Pons (tissue), 1 donor: ENCODE measurements at regions not wholly inside any gene's neighbourhood (a gene's known extent, or its start where the extent isn't known, plus 50 kb on each side); places are given as distances from the start of the nearest gene placed in this dataset.

Experiments used
- DNase-seq: peaks from one replicate; pipeline ENCODE4 v3.0.0-alpha.2; 2016; ENCODE audit warnings: low spot score

DNA sequence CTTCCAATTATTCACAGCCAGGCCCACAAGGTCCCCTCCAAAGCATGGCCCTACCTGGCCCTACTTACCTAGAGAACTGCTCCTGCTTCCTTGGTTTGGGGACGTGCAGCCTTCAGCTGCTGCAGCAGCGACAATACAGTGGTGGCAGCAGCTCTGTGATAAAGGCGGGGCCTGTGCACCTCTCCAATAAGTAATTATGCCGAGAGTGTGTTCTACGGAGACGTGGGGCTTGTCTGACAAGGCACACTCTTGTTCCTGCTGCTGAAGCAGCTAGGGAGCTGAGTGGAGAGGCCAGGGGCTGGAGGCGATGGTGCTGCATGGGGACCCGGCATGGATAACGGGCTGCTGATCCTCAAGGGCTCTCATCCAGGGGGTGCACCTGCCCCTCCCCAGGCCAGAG is 98.0 kb upstream of the THY1 start:
- no peak for DNase-seq

DNA sequence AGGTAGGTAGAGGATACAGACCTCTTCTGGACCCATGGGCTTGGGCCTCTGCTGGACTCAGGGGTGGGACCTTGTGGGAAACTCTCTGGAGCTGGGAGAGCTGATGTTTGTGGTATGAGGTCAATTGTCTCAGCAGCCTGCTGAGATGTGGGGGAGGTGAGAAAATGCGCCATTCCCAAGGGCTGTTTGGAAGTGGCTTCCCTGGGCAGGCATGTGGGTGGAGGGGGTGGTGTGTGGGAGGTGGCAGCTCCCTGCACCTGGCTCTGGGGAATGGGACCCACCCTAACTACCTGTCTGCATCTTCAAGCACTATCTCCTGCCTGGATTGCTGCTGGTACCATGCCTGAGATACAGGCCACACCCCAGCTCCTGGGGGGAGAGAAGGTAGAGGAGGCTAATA is 97.4 kb upstream of the THY1 start:
- DNase-seq, result no peak

DNA sequence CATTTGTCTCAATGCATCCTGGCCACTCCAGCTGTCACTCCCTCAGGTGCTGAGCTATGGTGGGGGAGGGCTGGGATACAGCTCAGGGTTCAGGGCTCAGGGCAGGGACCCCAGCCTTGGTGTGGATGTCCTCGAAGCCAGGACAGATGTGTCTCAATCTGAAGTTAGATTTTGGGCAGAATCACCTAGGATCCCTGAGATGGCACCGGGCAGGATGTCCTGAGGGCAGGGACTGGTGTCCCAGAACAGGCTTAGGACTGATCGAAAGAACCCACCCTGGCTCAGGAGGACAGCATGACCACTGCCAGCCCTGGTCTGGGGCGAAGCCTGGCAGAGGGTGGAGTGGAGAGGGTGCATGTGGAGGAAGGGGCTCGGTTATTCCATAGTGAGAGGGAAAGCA is 96.8 kb upstream of the THY1 start:
- DNase-seq, result no peak

DNA sequence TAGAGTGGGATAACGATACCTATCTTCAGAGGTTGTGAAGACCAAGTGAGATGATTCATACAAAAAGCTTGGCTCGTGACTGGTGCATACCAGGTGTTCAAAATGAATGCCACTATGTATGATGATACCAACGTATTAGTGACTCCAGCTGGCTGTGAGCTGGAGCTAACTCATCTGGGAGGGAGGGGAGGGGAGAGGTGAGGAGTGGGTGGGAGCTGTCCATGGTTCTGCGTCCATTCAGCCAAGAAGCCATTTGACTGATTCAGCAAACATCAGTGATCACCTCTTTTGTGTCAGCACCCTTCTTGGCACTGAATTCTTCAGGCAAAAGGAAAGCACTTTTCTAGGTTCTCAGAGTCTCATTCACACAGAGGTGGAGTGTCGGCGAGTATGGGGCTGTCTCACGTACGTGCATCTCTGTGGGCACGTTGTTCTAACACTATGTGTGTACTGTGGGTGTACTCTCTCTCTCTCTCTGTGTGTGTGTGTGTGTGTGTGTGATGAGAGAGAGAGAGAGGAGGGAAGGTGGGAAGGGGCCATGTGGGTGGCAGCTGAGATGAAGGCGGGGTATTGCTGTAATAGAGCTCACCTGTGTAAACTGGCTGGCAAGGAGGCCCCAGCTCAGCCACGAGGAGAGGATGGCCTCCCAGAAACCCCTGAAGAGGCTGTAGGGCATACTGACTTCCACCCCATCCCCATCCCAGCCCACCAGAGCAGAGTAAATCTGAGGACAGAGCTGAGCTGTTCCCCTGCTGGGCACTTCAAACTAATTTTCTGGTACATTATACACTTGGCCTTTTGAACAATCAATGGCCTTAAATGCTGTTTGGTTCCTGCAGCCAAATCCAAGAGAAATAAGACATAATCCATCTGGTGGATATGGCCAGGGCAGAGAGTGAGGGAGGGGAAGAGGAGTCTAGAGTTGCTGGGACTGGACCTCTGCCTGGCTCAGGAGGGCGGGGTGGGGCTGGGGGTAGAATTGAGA is 96.1 kb upstream of the THY1 start:
- DNase-seq, result no peak

DNA sequence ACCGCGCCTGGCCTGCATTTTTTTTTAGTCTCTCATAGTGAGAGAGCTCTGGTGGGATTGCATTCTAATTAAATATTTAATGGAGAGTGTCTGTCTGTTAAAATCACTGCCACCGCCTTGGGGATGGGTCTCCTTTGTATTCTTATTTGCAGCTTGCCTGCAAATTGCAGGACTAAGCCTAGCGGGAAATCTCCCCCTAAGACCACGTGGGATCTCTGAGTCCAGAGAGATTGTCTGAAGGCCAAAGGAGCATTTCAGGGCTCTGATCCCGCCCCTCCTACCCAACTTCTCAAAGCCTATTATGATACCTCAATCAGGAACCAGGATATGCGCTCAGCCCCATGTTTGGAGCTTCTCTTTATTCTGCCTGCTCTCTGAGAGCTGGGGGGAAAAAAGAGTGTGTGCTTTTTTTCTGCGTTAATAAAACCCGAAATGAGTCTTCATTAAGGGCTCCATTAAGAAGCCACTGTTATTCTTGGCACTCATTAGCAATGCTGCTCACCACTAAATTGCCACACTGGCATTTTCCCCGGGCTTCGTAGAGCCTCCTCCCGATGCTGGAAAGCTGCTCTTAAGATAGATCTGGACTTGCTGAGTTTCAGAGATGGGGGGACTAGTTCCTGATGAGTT is 92.9 kb upstream of the THY1 start:
- no peak for DNase-seq

DNA sequence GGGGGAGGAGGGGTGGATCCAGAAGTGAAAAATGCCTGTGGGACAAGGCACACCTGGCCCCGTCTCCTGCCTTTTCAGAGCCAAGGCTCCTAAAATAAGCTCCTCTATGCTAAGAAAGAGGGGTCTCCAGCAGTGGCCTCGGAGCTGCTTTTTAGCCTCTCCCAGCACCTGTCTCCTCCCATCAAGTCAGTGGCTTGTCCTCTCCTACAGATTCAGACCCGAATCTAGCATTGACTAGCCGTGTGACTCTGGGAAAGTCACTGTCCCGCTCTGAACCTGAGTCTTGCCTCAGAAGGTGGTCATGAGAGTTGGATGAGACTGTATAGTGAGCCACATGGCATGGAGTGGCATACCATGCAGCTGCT is 90.8 kb upstream of the THY1 start:
- DNase-seq, result no peak

DNA sequence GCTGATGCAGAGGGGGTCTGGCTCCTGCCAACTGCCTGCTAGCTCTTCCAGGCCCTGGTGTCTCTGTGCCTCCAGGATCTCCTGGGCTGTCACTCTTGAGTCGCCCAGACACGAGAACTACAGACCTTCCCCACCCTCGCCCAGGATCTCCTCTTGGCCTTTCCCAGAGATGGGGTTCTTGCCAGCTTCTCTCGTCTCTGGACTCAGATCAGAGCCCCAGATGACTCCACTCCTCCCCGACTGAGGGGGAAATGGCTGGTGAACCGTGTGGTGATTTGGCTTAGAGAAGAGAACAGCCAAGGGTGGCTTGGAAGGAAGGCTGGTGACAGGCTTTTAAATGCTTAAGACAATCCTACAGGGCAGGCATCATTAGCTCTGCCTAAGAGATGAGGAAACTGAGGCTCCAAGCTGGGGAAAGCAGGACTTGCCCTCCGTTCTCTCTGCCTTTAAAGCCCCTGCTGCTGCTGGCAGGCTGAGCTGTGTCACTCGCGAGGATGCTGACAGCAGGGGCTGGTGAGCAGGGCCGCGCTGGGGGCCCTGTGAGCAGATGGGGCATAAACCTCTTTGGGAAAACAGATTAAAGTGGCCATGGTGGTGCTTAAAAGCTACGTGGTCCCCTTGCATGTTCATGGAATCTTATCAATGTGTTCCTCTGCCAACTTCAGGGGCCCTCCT is 90.3 kb upstream of the THY1 start:
- no peak for DNase-seq

DNA sequence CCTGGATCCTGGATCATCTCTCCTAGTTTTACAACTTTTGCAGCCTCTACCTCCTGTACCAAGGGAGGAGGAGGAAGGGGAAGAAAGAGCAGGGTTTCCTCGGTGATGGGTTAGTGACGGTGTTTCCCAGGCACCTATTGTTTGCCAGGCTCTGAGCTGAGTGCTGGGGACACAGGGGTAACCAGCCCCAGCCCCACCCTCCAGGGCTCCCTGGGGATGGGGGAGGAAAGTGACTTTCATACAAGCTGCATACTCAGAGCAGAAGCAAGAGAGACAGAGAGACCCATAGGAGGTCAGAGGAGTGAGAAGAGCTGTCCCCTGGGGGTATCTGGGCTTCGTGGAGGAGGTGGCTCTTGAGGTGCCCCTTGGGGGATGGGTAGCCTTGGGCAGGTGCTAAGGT is 89.4 kb upstream of the THY1 start:
- DNase-seq, result no peak

DNA sequence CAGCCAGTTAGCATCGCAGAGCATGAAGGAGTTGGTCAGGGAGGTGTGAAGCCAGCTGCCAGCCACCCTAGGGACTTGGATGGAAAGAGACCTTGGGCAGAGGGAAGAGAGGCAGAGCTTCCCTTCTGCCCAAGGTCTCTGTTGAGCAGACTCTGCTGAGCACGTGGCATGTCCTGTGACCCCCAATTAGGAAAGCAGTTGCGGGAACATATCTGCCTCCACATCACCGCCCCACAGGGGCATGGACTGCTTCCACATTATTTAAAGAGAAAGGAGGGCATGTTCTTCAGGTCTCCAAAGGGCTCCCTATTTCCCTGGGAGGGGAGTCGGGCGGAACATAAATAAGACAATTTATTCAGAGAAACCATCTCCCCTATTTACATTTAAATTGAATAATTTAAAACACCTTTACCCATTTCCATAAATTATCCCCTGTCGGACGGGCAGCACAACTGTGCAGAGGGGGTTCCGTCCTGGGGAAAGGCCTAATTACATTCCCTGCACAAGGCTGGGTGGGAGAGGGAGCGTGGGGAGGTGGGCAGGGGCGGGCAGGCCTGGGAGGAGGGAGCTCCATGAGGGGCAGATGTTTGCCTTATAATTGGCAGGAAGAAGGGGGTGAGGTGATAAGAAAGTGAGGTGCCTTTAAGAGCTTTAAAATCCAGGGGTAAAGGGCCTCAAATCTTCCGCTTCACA is 88.8 kb upstream of the THY1 start:
- DNase-seq, result no peak

DNA sequence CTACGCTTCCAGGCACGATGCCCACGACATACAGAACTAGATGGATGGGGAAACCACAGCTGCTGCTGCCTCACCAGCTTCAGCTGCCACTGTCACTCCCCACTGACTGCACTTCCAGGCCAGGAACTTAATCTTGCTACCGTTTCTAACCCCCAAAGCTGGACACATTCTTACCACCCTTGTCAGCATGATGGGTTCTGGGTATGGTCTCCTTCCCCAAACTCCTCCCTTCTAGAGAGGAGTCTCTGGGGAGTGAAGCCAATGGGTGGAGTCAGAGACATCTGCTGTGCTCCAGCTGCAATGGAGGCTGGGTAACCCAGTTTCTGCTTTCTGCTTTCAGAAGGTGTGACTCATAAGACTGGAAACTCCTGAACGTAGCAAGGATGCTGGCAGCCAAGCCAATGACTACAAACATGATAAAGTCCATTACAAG is 87.0 kb upstream of the THY1 start:
- DNase-seq, result no peak

DNA sequence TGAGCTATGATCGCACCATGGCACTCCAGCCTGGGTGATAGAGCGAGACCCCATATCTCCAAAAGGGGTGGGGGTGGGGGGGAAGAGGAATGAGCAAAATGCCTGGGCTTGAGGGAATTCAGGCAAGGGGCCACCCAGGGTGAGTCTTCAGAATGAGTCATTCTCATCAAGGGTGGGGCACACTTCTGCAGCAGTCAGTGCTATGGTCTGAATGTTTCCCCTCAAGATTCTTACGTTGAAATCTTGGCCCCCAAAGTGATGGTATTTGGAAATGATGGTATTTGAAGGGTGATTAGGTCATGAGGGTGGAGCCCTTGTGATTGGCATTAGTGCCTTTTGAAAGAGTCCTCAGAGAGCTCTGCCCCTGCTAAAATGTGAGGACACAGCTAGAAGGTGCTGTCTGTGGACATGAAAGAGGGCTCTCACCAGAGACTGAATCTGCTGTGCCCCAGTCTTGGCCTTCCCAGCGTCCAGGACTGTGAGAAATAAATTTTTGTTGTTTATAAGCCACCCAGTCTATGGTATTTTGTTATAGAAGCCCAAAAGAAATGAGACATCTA is 86.4 kb upstream of the THY1 start:
- DNase-seq, result no peak

DNA sequence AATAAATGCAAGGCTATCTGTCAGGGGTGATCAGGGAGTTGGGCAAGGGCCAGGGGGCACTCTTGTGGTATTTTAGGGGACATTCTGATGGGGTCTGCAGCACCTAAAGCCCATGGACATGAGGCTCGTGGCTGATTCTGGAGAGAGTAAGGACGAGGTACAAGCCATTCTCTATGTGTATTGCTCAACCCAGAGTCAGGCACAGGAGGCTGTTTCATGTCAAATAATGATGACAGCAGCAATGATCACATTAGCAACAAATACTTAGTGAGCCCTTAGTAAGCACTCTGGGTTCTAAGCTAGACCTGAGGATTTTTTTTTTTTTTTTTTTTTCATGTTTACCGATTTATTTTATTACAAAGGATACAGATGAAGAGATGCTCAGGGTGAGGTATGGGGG is 83.5 kb upstream of the THY1 start:
- DNase-seq, result no peak

DNA sequence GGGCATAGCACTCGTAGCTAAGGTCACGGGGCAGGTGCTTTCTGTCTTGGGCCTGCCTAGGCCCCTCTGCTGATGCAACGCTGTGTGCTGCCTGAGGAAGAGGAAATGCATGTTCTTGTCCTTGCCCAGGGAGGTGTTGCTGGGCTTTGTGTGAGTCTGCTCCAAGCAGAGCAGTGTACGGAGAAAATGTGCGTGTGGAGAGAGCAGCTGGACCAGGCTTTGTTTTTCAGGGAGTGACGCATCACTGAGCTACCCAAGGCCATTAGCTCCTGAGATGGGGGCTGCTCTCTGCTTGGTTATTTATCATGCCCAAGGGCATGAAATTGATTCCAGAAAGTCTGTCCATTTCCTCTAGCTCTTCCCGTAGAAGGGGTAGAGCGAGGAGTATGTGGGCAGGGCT is 82.9 kb upstream of the THY1 start:
- DNase-seq, result no peak

DNA sequence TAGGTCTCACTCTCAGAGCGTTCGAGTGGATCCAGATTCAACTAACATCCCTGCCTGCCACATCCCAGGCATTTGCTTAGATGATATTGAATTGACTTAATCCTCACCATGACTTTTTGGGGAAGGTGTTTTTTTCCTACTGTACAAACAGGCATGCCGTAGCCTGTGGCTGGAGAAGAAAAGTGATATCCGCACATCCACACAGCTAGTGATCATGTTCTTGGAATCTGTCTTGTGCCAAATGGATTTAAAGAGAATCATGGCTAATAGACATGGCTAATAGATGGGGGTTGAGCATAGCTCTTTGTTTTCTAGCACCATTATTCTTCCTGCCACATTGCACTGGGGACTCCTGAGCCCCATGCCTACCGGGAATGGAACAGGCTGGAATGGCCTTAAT is 82.1 kb upstream of the THY1 start:
- no peak for DNase-seq

DNA sequence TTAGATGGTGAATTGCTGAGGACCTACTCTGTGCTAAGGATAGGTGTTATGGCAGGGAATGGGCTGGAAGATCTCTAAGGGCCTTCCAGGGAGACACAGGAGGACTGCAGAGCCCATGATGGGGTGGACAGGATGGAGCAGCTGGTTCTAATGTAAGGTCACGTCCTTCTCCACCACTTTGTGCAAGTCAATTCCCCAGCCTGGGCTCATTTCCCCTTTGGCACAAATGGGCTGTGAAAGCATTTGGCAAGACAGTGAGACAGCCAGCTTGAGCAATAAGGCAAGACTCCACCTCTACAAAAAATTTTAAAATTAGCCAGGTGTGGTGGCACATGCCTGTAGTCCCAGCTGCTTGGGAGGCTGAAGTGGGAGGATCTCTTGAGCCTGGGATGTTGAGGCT is 81.4 kb upstream of the THY1 start:
- no peak for DNase-seq

DNA sequence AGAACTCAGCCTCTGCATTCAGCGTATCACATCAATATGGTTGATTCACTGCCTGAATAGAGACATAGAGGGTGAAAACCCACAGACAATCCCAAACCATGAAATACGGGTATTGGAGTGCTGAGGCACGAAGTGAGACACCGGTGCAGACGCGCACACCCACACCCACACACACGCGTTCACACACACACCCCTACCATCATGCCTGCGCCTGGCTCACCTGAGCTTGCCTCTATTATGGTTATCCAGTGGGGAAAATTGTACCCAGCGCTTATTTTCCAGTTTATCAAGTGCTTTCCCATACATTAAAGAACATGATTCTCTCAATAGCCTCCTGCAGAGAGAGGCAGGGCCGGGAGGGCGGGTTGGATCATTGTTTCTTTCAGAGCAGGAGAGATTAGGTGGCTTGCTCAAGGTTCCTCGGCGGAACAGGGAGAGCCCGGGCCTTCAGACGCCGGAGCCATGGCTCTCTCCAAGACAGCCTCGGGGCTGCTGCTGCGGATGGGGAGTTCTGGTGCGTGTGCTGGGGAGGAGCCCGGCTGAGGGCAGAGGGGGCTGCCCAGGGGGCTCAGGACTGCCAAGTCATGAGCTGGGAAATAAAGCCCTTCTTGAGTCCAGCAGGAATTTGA is 78.9 kb upstream of the THY1 start:
- DNase-seq, result no peak

DNA sequence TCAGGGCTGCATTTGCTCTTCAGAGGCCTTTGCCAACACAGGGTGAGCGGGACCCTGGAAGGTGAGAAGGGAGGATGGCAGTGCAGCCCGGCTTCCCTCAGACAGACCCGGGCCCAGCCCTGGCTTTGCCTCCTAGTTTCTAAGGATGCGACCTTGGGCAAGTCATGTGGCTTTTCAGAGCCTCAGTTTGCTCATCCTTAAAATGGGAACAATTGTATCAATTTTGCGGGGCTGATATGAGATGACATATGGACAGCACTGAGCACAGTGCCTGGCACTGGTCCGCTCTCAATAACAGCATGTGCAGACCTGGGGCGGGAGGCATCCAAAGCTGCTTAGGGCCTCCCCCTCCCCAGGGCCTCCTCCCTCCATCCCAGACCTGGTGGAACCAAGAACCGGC is 74.7 kb upstream of the THY1 start:
- no peak for DNase-seq

DNA sequence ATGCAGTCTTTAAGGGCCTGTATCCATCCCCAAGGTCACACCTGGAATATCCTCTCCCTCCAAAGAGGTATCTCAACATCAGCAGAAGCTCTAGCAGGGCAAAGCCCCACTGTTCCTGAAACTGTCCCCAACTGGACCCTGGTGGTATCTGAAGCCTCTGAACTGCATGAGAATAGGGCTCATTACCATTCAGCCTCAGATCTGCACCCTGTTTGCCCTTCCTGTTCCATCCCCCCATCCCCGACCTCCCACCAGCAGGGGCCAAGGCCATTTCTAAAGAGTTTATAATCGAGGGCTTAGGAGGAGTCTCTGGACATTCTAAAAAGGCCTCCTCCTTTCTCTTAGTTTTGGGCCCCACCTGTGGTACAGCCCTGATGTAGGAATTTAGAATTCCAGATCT is 74.0 kb upstream of the THY1 start:
- DNase-seq, result no peak

DNA sequence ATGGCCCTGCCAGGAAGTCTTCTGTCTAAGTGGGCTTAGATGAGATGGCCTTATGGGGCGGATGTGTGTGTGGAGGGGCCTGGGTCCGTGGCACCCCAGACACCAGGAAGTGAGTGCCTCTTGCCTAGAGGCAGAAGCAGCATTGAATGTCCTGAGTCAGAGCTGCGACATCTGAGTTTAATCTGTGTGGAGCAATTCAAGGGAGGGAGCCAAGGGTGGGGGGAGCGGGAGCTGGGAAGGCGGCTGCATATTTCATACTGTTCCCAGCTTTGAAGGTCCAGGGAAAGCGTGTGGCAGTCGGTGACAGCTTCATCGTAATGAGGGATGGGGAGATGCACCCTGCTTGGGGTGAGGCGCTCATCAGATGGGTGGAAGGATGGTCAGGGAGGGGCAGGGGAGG is 73.5 kb upstream of the THY1 start:
- no peak for DNase-seq

DNA sequence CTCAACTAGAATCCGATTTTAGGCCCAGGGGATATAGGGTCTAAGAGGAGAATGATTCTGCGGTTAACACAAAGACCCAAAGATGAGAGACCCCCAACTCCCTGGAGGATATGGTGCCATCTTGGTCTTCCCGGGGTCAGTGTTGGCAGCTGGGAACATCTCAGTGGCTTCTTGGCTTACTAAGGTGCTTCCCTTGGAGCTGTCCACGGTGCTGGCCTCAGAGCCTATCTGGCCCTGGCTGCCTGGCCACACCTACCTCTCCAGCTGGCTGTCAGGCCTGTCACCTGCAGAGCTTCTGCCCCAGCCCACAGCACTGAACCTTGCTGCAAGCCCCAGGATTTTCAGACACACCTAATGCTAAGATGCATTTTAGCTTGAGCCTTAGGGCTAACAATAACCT is 70.7 kb upstream of the THY1 start:
- no peak for DNase-seq

DNA sequence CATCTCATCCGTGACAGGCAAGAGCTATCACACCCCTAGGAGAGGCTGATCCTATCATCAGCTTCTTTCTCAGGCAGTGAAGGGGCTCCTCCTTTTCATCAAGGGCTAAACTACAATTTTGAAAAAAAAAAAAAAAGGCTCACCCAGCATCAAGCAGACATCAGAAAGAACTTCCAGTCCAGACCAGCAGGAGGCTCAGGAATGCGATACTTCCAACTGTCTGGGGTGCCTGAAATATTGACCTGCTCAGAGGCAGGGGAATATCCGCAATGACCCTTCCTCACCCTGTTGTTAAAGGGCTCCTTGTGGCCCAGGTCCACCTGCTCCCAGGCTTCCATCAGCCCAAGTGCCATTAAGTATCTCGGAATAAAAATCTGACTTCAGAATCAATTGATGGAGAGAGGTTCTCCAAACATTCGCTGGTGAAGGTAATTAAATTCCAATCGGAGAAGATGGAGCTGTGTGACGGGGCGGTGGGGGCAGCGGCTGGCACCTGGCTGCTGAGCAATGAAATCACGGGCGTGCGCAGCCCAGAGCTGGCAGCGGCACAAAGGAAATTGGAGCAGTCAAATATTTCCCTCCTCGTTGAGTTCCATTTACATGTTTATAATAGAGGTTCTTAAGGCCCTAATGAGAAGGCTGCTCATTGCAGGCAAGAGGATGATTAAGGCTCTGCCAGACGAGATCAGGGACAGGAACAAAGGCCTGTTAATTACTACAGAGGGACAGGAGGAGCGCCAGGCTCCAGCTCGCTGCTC is 69.0 kb upstream of the THY1 start:
- no peak for DNase-seq
